ENCODE measurements at regions not wholly inside any gene's neighbourhood (a gene's known extent, or its start where the extent isn't known, plus 50 kb on each side); places are given as distances from the start of the nearest gene placed in this dataset.

- no peaks in the 10 kb centered on the region for H3K4me1 ChIP-seq (ENCODE audit: insufficient read depth, low read length, poor library complexity, severe bottlenecking)
- H3K4me3 ChIP-seq (ENCODE audit: low read depth, low read length, poor library complexity, severe bottlenecking) = no peak overlapping the region
- TF ChIP-seq EZH2 (IDR thresholded peaks at IDR 0.05; ENCODE audit: borderline replicate concordance, low read depth, low read length, poor library complexity, severe bottlenecking) = no peak
- no peak for TF ChIP-seq CTCF (conservative IDR thresholded peaks at IDR 0.05; ENCODE audit: low read depth, low read length)
- ChIA-PET POLR2A (ENCODE audit: low non-redundant PET) (no interaction called here), CTCF (no interaction called here)
- no peaks in the 10 kb centered on the region for H3K9me3 ChIP-seq (ENCODE audit: low read depth, low read length, poor library complexity, severe bottlenecking)
- no peak for DNase-seq (ENCODE audit: low spot score)
- no peak overlapping the region for H3K27ac ChIP-seq (ENCODE audit: low read depth, low read length, poor library complexity, severe bottlenecking)
- intact Hi-C loops (cut with micrococcal nuclease; ENCODE audit: unreplicated experiment) = no loop called here
- BruUV-seq (replicated peaks) = no TSS peak
- no peaks in the 10 kb centered on the region for H3K27me3 ChIP-seq (replicated peaks; ENCODE audit: insufficient read depth, low read depth, low read length, poor library complexity)
- no peaks in the 10 kb centered on the region for H3K36me3 ChIP-seq (ENCODE audit: insufficient read depth, low read length, poor library complexity, severe bottlenecking)
Observed at GRCh38 chr3:177842302-177842701, 645.0 kb upstream of the TBL1XR1 start.

- DNase-seq (ENCODE audit: low spot score) = no peak
- Histone ChIP-seq H3K9me3 (ENCODE audit: low read depth, low read length, poor library complexity, severe bottlenecking) (no peaks in the 10 kb centered on the region), H3K4me1 (ENCODE audit: insufficient read depth, low read length, poor library complexity, severe bottlenecking) (no peaks in the 10 kb centered on the region), H3K27me3 (replicated peaks; ENCODE audit: insufficient read depth, low read depth, low read length, poor library complexity) (no peaks in the 10 kb centered on the region), H3K27ac (ENCODE audit: low read depth, low read length, poor library complexity, severe bottlenecking) (no peak overlapping the region), H3K4me3 (ENCODE audit: low read depth, low read length, poor library complexity, severe bottlenecking) (no peak overlapping the region), H3K36me3 (ENCODE audit: insufficient read depth, low read length, poor library complexity, severe bottlenecking) (no peaks in the 10 kb centered on the region)
- intact Hi-C loops (cut with micrococcal nuclease; ENCODE audit: unreplicated experiment) = no loop called here
- no TSS peak for BruUV-seq (replicated peaks)
- ChIA-PET POLR2A (ENCODE audit: low non-redundant PET) (no interaction called here), CTCF (no interaction called here)
- no peak for TF ChIP-seq CTCF (conservative IDR thresholded peaks at IDR 0.05; ENCODE audit: low read depth, low read length)
- no peak for TF ChIP-seq EZH2 (IDR thresholded peaks at IDR 0.05; ENCODE audit: borderline replicate concordance, low read depth, low read length, poor library complexity, severe bottlenecking)
Observed at GRCh38 chr3:177842743-177843734, 645.8 kb upstream of the TBL1XR1 start.

- Histone ChIP-seq H3K27me3 (replicated peaks; ENCODE audit: insufficient read depth, low read depth, low read length, poor library complexity) (no peaks in the 10 kb centered on the region), H3K4me3 (ENCODE audit: low read depth, low read length, poor library complexity, severe bottlenecking) (no peak overlapping the region), H3K4me1 (ENCODE audit: insufficient read depth, low read length, poor library complexity, severe bottlenecking) (no peaks in the 10 kb centered on the region), H3K9me3 (ENCODE audit: low read depth, low read length, poor library complexity, severe bottlenecking) (no peaks in the 10 kb centered on the region), H3K27ac (ENCODE audit: low read depth, low read length, poor library complexity, severe bottlenecking) (no peak overlapping the region), H3K36me3 (ENCODE audit: insufficient read depth, low read length, poor library complexity, severe bottlenecking) (no peaks in the 10 kb centered on the region)
- ChIA-PET POLR2A (ENCODE audit: low non-redundant PET) (no interaction called here), CTCF (no interaction called here)
- intact Hi-C loops (cut with micrococcal nuclease; ENCODE audit: unreplicated experiment) = no loop called here
- BruUV-seq (replicated peaks) = no TSS peak
- no peak for DNase-seq (ENCODE audit: low spot score)
- TF ChIP-seq EZH2 (IDR thresholded peaks at IDR 0.05; ENCODE audit: borderline replicate concordance, low read depth, low read length, poor library complexity, severe bottlenecking) = no peak
- no peak for TF ChIP-seq CTCF (conservative IDR thresholded peaks at IDR 0.05; ENCODE audit: low read depth, low read length)
Observed at GRCh38 chr3:177852001-177852807, 654.9 kb upstream of the TBL1XR1 start.

Measured in A673 (cell line).